Loucy (cell line): ENCODE measurements at regions not wholly inside any gene's neighbourhood (a gene's known extent, or its start where the extent isn't known, plus 50 kb on each side); places are given as distances from the start of the nearest gene placed in this dataset.
"Not testable (repeated sequence)": the region's sequence is repeated elsewhere in the genome, so short reads cannot be mapped to it uniquely, and the experiment has no call there.

Experiments
- H2AFZ ChIP-seq: fragments of 200-600 bp; sonication (generic); 2 replicates; pipeline ENCODE4 v1.6.0; 2016; ENCODE audit warnings: antibody characterized with exemption, mild to moderate bottlenecking, low read length, moderate library complexity
- H3F3A ChIP-seq: fragments of 200-600 bp; 2 replicates; pipeline ENCODE4 v1.6.0; 2016; ENCODE audit warnings: antibody characterized with exemption, low read depth, mild to moderate bottlenecking
- H3K27me3 ChIP-seq: fragments of 200-600 bp; sonication (generic); 2 replicates; pipeline ENCODE4 v1.6.1; 2014; ENCODE audit warnings: low read length, mild to moderate bottlenecking; ENCODE audit not compliant: insufficient read depth, poor library complexity, severe bottlenecking
- H3K36me3 ChIP-seq: fragments of 200-600 bp; sonication (generic); 2 replicates; pipeline ENCODE4 v1.6.1; 2016; ENCODE audit warnings: low read length; ENCODE audit not compliant: insufficient read depth
- H3K4me1 ChIP-seq: fragments of 200-600 bp; sonication (generic); 2 replicates; pipeline ENCODE4 v1.5.1; 2014; ENCODE audit warnings: low read length, mild to moderate bottlenecking; ENCODE audit not compliant: insufficient read depth, poor library complexity, severe bottlenecking
- H3K4me2 ChIP-seq: fragments of 200-600 bp; sonication (generic); 2 replicates; pipeline ENCODE4 v1.6.0; 2014; ENCODE audit warnings: antibody characterized with exemption, low read length, low read depth, mild to moderate bottlenecking; ENCODE audit not compliant: poor library complexity, severe bottlenecking
- H3K4me3 ChIP-seq: fragments of 200-600 bp; sonication (generic); 2 replicates; pipeline ENCODE4 v1.5.1; 2014; ENCODE audit warnings: low read length, mild to moderate bottlenecking, mixed read lengths; ENCODE audit not compliant: poor library complexity, severe bottlenecking
- H3K79me2 ChIP-seq: fragments of 200-600 bp; sonication (generic); 2 replicates; pipeline ENCODE4 v1.6.1; 2014; ENCODE audit warnings: low read length; ENCODE audit not compliant: insufficient read depth
- H3K9ac ChIP-seq: fragments of 200-600 bp; sonication (generic); 2 replicates; pipeline ENCODE4 v1.6.0; 2014; ENCODE audit warnings: mild to moderate bottlenecking, low read depth, low read length, moderate library complexity; ENCODE audit not compliant: poor library complexity, severe bottlenecking
- H3K9me2 ChIP-seq: fragments of 200-600 bp; sonication (generic); replicated peaks from 2 replicates; pipeline ENCODE4 v1.6.1; 2016; ENCODE audit warnings: low read depth, low read length, mixed read lengths
- H3K9me3 ChIP-seq: fragments of 200-600 bp; sonication (generic); 2 replicates; pipeline ENCODE4 v1.6.1; 2014; ENCODE audit warnings: mild to moderate bottlenecking, antibody characterized with exemption, low read length, low read depth; ENCODE audit not compliant: insufficient read depth
- H4K20me1 ChIP-seq: fragments of 200-600 bp; sonication (generic); 2 replicates; pipeline ENCODE4 v1.6.0; 2014; ENCODE audit warnings: antibody characterized with exemption, low read length, mild to moderate bottlenecking; ENCODE audit not compliant: insufficient read depth, poor library complexity, severe bottlenecking
- CTCF ChIP-seq: fragments of 200-600 bp; sonication (generic); conservative IDR thresholded peaks from 2 replicates; pipeline ENCODE4 v1.5.1; 2014; ENCODE audit warnings: mild to moderate bottlenecking, antibody characterized with exemption, low read length
- EZH2phosphoT487 ChIP-seq: fragments of 200-600 bp; IDR thresholded peaks from 2 replicates; pipeline ENCODE4 v1.6.1; 2018; ENCODE audit warnings: antibody characterized with exemption, mild to moderate bottlenecking, moderate library complexity, borderline replicate concordance

GRCh38 chr6:82524031-82524430 is 160.4 kb downstream of the TPBG start:
- Histone ChIP-seq H3K27me3 (no peaks in the 10 kb centered on the region), H3K4me2 (no peak overlapping the region), H3K36me3 (no peaks in the 10 kb centered on the region), H3K79me2 (no peaks in the 10 kb centered on the region), H3K4me3 (no peak overlapping the region), H2AFZ (no peak overlapping the region), H3K9me2 (no peaks in the 10 kb centered on the region), H3K9me3 (no peaks in the 10 kb centered on the region), H3K4me1 (no peaks in the 10 kb centered on the region), H3F3A (no peaks in the 10 kb centered on the region), H3K9ac (no peak overlapping the region), H4K20me1 (no peaks in the 10 kb centered on the region)
- TF ChIP-seq EZH2phosphoT487 (no peak), CTCF (no peak)

GRCh38 chr6:82525775-82526495 is 162.3 kb downstream of the TPBG start:
- TF ChIP-seq EZH2phosphoT487 (no peak), CTCF (no peak)
- Histone ChIP-seq H3K4me3 (no peak overlapping the region), H3K9me2 (no peaks in the 10 kb centered on the region)

GRCh38 chr6:82529960-82530460 is 166.4 kb downstream of the TPBG start:
- H3K36me3 ChIP-seq, H3K9me3 ChIP-seq, H3K4me2 ChIP-seq, H4K20me1 ChIP-seq, H3K9ac ChIP-seq, H3K4me3 ChIP-seq, H3K9me2 ChIP-seq, H3F3A ChIP-seq, H3K4me1 ChIP-seq, H2AFZ ChIP-seq, H3K79me2 ChIP-seq, H3K27me3 ChIP-seq: not testable (repeated sequence)

More at GRCh38 chr6:82525775-82526495, 162.3 kb downstream of the TPBG start:
- H3K4me2 ChIP-seq = no peak overlapping the region
- H3K4me1 ChIP-seq = no peaks in the 10 kb centered on the region
- no peaks in the 10 kb centered on the region for H3K9me3 ChIP-seq
- no peak overlapping the region for H3K9ac ChIP-seq
- H3K27me3 ChIP-seq = no peaks in the 10 kb centered on the region
- H3K36me3 ChIP-seq = no peaks in the 10 kb centered on the region
- no peaks in the 10 kb centered on the region for H3K79me2 ChIP-seq
- H3F3A ChIP-seq = no peaks in the 10 kb centered on the region
- H2AFZ ChIP-seq = no peak overlapping the region
- no peaks in the 10 kb centered on the region for H4K20me1 ChIP-seq

- H3K9me3 ChIP-seq = no peaks in the 10 kb centered on the region
- no peak overlapping the region for H2AFZ ChIP-seq
- no peaks in the 10 kb centered on the region for H4K20me1 ChIP-seq
- H3K27me3 ChIP-seq = no peaks in the 10 kb centered on the region
- no peak overlapping the region for H3K4me3 ChIP-seq
- H3K79me2 ChIP-seq = no peaks in the 10 kb centered on the region
- H3K9ac ChIP-seq = no peak overlapping the region
- no peaks in the 10 kb centered on the region for H3K36me3 ChIP-seq
- no peaks in the 10 kb centered on the region for H3K9me2 ChIP-seq
- no peak for TF ChIP-seq CTCF
- no peaks in the 10 kb centered on the region for H3F3A ChIP-seq
- H3K4me2 ChIP-seq = no peak overlapping the region
- H3K4me1 ChIP-seq = peaks cover 5% of the 10 kb centered on the region
Observed at GRCh38 chr6:82534876-82535275, 171.3 kb downstream of the TPBG start.

GRCh38 chr6:82549480-82549879 is 185.9 kb downstream of the TPBG start:
- not testable (repeated sequence) for H3K9me3 ChIP-seq, H3K4me1 ChIP-seq, H3K4me2 ChIP-seq, H2AFZ ChIP-seq, H3F3A ChIP-seq, H4K20me1 ChIP-seq, H3K79me2 ChIP-seq, H3K9ac ChIP-seq, H3K27me3 ChIP-seq, H3K4me3 ChIP-seq, H3K9me2 ChIP-seq, H3K36me3 ChIP-seq
